ENCODE measurements at regions not wholly inside any gene's neighbourhood (a gene's known extent, or its start where the extent isn't known, plus 50 kb on each side); places are given as distances from the start of the nearest gene placed in this dataset.

DNA sequence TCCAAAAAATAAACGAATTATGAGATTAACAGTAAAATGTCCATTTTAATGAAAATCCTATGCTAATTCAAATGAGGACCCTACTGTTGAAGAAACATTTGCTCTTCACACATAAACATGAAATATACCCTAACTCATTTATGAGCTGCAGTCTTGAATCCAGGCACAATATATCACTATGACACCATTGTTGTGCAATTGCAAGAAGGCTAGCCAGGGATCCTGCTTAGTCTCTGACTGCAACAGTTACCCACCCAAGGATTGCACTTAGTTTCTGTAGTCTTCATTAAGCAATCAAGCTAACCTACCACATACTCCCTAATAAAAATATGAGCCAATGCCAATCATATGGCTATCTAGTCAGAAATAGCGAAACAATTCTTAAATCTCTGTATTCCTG is 981.0 kb upstream of the FAT3 start:
- TF ChIP-seq, protein P1, sequence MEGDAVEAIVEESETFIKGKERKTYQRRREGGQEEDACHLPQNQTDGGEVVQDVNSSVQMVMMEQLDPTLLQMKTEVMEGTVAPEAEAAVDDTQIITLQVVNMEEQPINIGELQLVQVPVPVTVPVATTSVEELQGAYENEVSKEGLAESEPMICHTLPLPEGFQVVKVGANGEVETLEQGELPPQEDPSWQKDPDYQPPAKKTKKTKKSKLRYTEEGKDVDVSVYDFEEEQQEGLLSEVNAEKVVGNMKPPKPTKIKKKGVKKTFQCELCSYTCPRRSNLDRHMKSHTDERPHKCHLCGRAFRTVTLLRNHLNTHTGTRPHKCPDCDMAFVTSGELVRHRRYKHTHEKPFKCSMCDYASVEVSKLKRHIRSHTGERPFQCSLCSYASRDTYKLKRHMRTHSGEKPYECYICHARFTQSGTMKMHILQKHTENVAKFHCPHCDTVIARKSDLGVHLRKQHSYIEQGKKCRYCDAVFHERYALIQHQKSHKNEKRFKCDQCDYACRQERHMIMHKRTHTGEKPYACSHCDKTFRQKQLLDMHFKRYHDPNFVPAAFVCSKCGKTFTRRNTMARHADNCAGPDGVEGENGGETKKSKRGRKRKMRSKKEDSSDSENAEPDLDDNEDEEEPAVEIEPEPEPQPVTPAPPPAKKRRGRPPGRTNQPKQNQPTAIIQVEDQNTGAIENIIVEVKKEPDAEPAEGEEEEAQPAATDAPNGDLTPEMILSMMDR (conservative IDR thresholded peaks at IDR 0.05; ENCODE audit: low read depth, low read length), result no peak
- TF ChIP-seq EZH2phosphoT487 (IDR thresholded peaks at IDR 0.05; ENCODE audit: borderline replicate concordance, low read length), result no peak
- no peak for TF ChIP-seq EZH2 (IDR thresholded peaks at IDR 0.05; ENCODE audit: low read length, unreplicated experiment)
